Ovary (tissue), 7 donors: ENCODE measurements at regions not wholly inside any gene's neighbourhood (a gene's known extent, or its start where the extent isn't known, plus 50 kb on each side); places are given as distances from the start of the nearest gene placed in this dataset.

Source experiments
- DNase-seq, 5 donors: peaks; one replicate each; pipeline ENCODE4 v3.0.0-alpha.2; 2019 to 2020
- H3K27ac ChIP-seq, 2 donors: fragments of 200-600 bp; one replicate each; pipeline versions ENCODE4 v1.5.1 to v1.8.0; 2019 to 2022
- H3K27me3 ChIP-seq: fragments of 200-600 bp; one replicate; pipeline ENCODE4 v1.8.0; 2022
- H3K36me3 ChIP-seq: fragments of 200-600 bp; sonication (generic); one replicate; pipeline ENCODE4 v1.5.1; 2019
- H3K4me1 ChIP-seq: one replicate; pipeline ENCODE4 v1.8.1; 2013; ENCODE audit warnings: mild to moderate bottlenecking, moderate library complexity; ENCODE audit not compliant: insufficient read depth
- H3K4me3 ChIP-seq: fragments of 200-600 bp; sonication (generic); one replicate; pipeline ENCODE4 v1.5.1; 2017
- H3K9me3 ChIP-seq, 2 donors: fragments of 200-600 bp in 1 of 2; sonication (generic) in 1 of 2; one replicate each; pipeline versions ENCODE4 v1.5.1 to v1.8.1; 2013 to 2019; ENCODE audit warnings: mild to moderate bottlenecking in 1 of 2, moderate library complexity in 1 of 2
- CTCF ChIP-seq, 3 donors: fragments of 450-650 bp in 2 of 3; fragments of 200-600 bp in 1 of 3; IDR thresholded peaks; one replicate each; pipeline versions ENCODE4 v1.5.1 to v1.8.0; 2016 to 2022; ENCODE audit warnings: antibody characterized with exemption in 3 of 3, mild to moderate bottlenecking in 1 of 3
- EP300 ChIP-seq: sonication (generic); formaldehyde crosslinking; IDR thresholded peaks from one replicate; pipeline ENCODE4 v1.6.1; 2017; ENCODE audit warnings: antibody characterized with exemption
- POLR2A ChIP-seq: fragments of 450-650 bp; IDR thresholded peaks from one replicate; pipeline ENCODE4 v1.6.1; 2017; ENCODE audit warnings: antibody characterized with exemption, mild to moderate bottlenecking, moderate library complexity
- WGBS, 3 donors: extraction: QIAGEN DNeasy Blood & Tissue Kit in 1 of 3; methylation state at CpG; one replicate each; pipeline versions ENCODE4 v1.1.5 to v1.1.7; 2013 to 2017; 5-methylcytosine and 5-hydroxymethylcytosine counted together
- intact Hi-C, 4 donors: fragments of 100-400 bp; cut with DNase I; formaldehyde crosslinking; loops; one replicate each; pipeline versions ENCODE4 v1.11.0 to v1.15.1; 2022 to 2023
- donor health status: DM: no; HTN: no; CAD: no; lungs with moderate emphysema.
- donor health status: DM: no; HTN: no; CAD: no.
- donor health status: Bipolar disorder and iron deficiency.
- donor health status: DM: no; HTN: no; CAD: no.
- donor health status: DM: yes; HTN: yes; CAD: no.

GRCh38 chr3:176934698-176935097 lies 262.6 kb downstream of the TBL1XR1 start:
- DNase-seq, result no peak
- Histone ChIP-seq H3K36me3 (no peaks in the 10 kb centered on the region), H3K4me1 (no peaks in the 10 kb centered on the region), H3K27ac (no peak overlapping the region), H3K27me3 (no peaks in the 10 kb centered on the region), H3K9me3 (no peaks in the 10 kb centered on the region), H3K4me3 (no peak overlapping the region)
- TF ChIP-seq EP300, result no peak
- no peak for TF ChIP-seq CTCF (IDR thresholded peaks at IDR 0.05)
- no peak for TF ChIP-seq POLR2A
- intact Hi-C loops, result no loop called here
- WGBS, 3 donors, result 96 to 97% (median 96%) methylated on average over 2 of the region's 2 CpGs

GRCh38 chr3:176933704-176934103 lies 263.6 kb downstream of the TBL1XR1 start:
- H3K4me1 ChIP-seq, result no peaks in the 10 kb centered on the region
- intact Hi-C loops, result no loop called here

GRCh38 chr3:176932433-176932832 lies 264.8 kb downstream of the TBL1XR1 start:
- Histone ChIP-seq H3K4me1 (no peaks in the 10 kb centered on the region), H3K36me3 (no peaks in the 10 kb centered on the region), H3K4me3 (no peak overlapping the region), H3K9me3 (no peaks in the 10 kb centered on the region), H3K27me3 (no peaks in the 10 kb centered on the region), H3K27ac (no peak overlapping the region)
- DNase-seq, result no peak
- intact Hi-C loops, result no loop called here
- WGBS, 3 donors, result 54 to 68% (median 56%) methylated on average over 3 of the region's 3 CpGs
- TF ChIP-seq CTCF (IDR thresholded peaks at IDR 0.05), result no peak
- no peak for TF ChIP-seq POLR2A
- no peak for TF ChIP-seq EP300

More at GRCh38 chr3:176933704-176934103, 263.6 kb downstream of the TBL1XR1 start:
- Histone ChIP-seq H3K9me3 (no peaks in the 10 kb centered on the region), H3K27ac (no peak overlapping the region), H3K27me3 (no peaks in the 10 kb centered on the region), H3K4me3 (no peak overlapping the region), H3K36me3 (no peaks in the 10 kb centered on the region)
- 61 to 76% (median 70%) methylated on average over 8 of the region's 8 CpGs for WGBS, 3 donors
- DNase-seq, result no peak
- TF ChIP-seq EP300 (no peak), POLR2A (no peak), CTCF (IDR thresholded peaks at IDR 0.05) (no peak)

- Histone ChIP-seq H3K4me3 (no peak overlapping the region), H3K9me3 (no peaks in the 10 kb centered on the region), H3K4me1 (no peaks in the 10 kb centered on the region), H3K27me3 (no peaks in the 10 kb centered on the region), H3K27ac (no peak overlapping the region), H3K36me3 (no peaks in the 10 kb centered on the region)
- 73 to 78% (median 74%) methylated on average over 2 of the region's 2 CpGs for WGBS, 3 donors
- no peak for TF ChIP-seq EP300
- no peak for TF ChIP-seq POLR2A
- TF ChIP-seq CTCF (IDR thresholded peaks at IDR 0.05), result no peak
- intact Hi-C loops, result no loop called here
- DNase-seq, result no peak
Measured at GRCh38 chr3:176931991-176932390, 265.3 kb downstream of the TBL1XR1 start.

GRCh38 chr3:176930942-176931341 lies 266.3 kb downstream of the TBL1XR1 start:
- Histone ChIP-seq H3K36me3 (no peaks in the 10 kb centered on the region), H3K4me1 (no peaks in the 10 kb centered on the region), H3K4me3 (no peak overlapping the region), H3K27me3 (no peaks in the 10 kb centered on the region), H3K27ac (no peak overlapping the region), H3K9me3 (no peaks in the 10 kb centered on the region)
- no peak for TF ChIP-seq POLR2A
- TF ChIP-seq CTCF (IDR thresholded peaks at IDR 0.05), result no peak
- TF ChIP-seq EP300, result no peak
- intact Hi-C loops, result no loop called here
- no peak for DNase-seq
